ENCODE measurements at regions not wholly inside any gene's neighbourhood (a gene's known extent, or its start where the extent isn't known, plus 50 kb on each side); places are given as distances from the start of the nearest gene placed in this dataset.

- Histone ChIP-seq H3K9me3 (replicated peaks) (peaks cover 23% of the 10 kb centered on the region), H3K36me3 (no peaks in the 10 kb centered on the region), H3K27ac (replicated peaks) (no peak overlapping the region), H3K4me1 (no peaks in the 10 kb centered on the region), H3K4me3 (no peak overlapping the region), H3K27me3 (ENCODE audit: low read depth) (no peaks in the 10 kb centered on the region)
- intact Hi-C loops (cut with micrococcal nuclease): no loop called here
- TF ChIP-seq CTCF (IDR thresholded peaks at IDR 0.05; ENCODE audit: borderline replicate concordance): no peak
- no peak for DNase-seq
Observed at GRCh38 chr1:106534612-106535011, 521.9 kb upstream of the PRMT6 start.

- no peaks in the 10 kb centered on the region for H3K36me3 ChIP-seq
- no peak for TF ChIP-seq CTCF (IDR thresholded peaks at IDR 0.05; ENCODE audit: borderline replicate concordance)
- intact Hi-C loops (cut with micrococcal nuclease): no loop called here
Observed at GRCh38 chr1:106536741-106537140, 519.7 kb upstream of the PRMT6 start.

GRCh38 chr1:106548726-106549125 is 507.7 kb upstream of the PRMT6 start:
- intact Hi-C loops (cut with micrococcal nuclease): no loop called here
- no peak for DNase-seq
- TF ChIP-seq CTCF (IDR thresholded peaks at IDR 0.05; ENCODE audit: borderline replicate concordance): no peak
- Histone ChIP-seq H3K27ac (replicated peaks) (no peak overlapping the region), H3K4me3 (no peak overlapping the region), H3K9me3 (replicated peaks) (peaks cover 42% of the 10 kb centered on the region), H3K36me3 (no peaks in the 10 kb centered on the region), H3K4me1 (no peaks in the 10 kb centered on the region), H3K27me3 (ENCODE audit: low read depth) (no peaks in the 10 kb centered on the region)

More at GRCh38 chr1:106536741-106537140, 519.7 kb upstream of the PRMT6 start:
- no peaks in the 10 kb centered on the region for H3K4me1 ChIP-seq
- no peaks in the 10 kb centered on the region for H3K27me3 ChIP-seq (ENCODE audit: low read depth)
- DNase-seq: no peak
- H3K9me3 ChIP-seq (replicated peaks): peaks cover 35% of the 10 kb centered on the region
- no peak overlapping the region for H3K4me3 ChIP-seq
- no peak overlapping the region for H3K27ac ChIP-seq (replicated peaks)

GRCh38 chr1:106554294-106554693 is 502.2 kb upstream of the PRMT6 start:
- Histone ChIP-seq H3K27me3 (ENCODE audit: low read depth) (no peaks in the 10 kb centered on the region), H3K27ac (replicated peaks) (no peak overlapping the region), H3K4me1 (no peaks in the 10 kb centered on the region), H3K36me3 (no peaks in the 10 kb centered on the region), H3K9me3 (replicated peaks) (peaks cover 44% of the 10 kb centered on the region), H3K4me3 (no peak overlapping the region)
- TF ChIP-seq CTCF (IDR thresholded peaks at IDR 0.05; ENCODE audit: borderline replicate concordance): no peak
- no peak for DNase-seq
- intact Hi-C loops (cut with micrococcal nuclease): no loop called here

GRCh38 chr1:106555571-106555970 is 500.9 kb upstream of the PRMT6 start:
- no peak overlapping the region for H3K27ac ChIP-seq (replicated peaks)
- intact Hi-C loops (cut with micrococcal nuclease): no loop called here
- H3K4me3 ChIP-seq: no peak overlapping the region
- no peaks in the 10 kb centered on the region for H3K27me3 ChIP-seq (ENCODE audit: low read depth)
- H3K4me1 ChIP-seq: no peaks in the 10 kb centered on the region
- H3K36me3 ChIP-seq: no peaks in the 10 kb centered on the region
- no peak for TF ChIP-seq CTCF (IDR thresholded peaks at IDR 0.05; ENCODE audit: borderline replicate concordance)
- DNase-seq: no peak
- H3K9me3 ChIP-seq (replicated peaks): peaks cover 54% of the 10 kb centered on the region

GRCh38 chr1:106564192-106564591 is 492.3 kb upstream of the PRMT6 start:
- peaks cover 15% of the 10 kb centered on the region for H3K9me3 ChIP-seq (replicated peaks)
- H3K27ac ChIP-seq (replicated peaks): no peak overlapping the region
- no peaks in the 10 kb centered on the region for H3K36me3 ChIP-seq
- intact Hi-C loops (cut with micrococcal nuclease): no loop called here
- H3K27me3 ChIP-seq (ENCODE audit: low read depth): no peaks in the 10 kb centered on the region
- TF ChIP-seq CTCF (IDR thresholded peaks at IDR 0.05; ENCODE audit: borderline replicate concordance): no peak
- DNase-seq: no peak
- H3K4me1 ChIP-seq: no peaks in the 10 kb centered on the region
- no peak overlapping the region for H3K4me3 ChIP-seq

Measured in left ventricle myocardium inferior (tissue), 1 donor.